K562 (cell line): ENCODE measurements at regions not wholly inside any gene's neighbourhood (a gene's known extent, or its start where the extent isn't known, plus 50 kb on each side); places are given as distances from the start of the nearest gene placed in this dataset.

Source experiments
- MYC ChIP-seq, 2 experiments: fragments of 250-450 bp in 1 of 2; sonication (Bioruptor Pico) in 1 of 2; IDR thresholded peaks; 2 replicates each; pipeline versions ENCODE4 v1.5.1 to v1.6.1; 2012 to 2021; ENCODE audit warnings: low read depth in 2 of 2, borderline replicate concordance in 1 of 2, improper control_type of control experiment in 1 of 2, low read length in 1 of 2, mild to moderate bottlenecking in 1 of 2, moderate library complexity in 1 of 2
- NFXL1 ChIP-seq: fragments of 450-650 bp; formaldehyde crosslinking; IDR thresholded peaks from 2 replicates; pipeline ENCODE4 v1.4.0; 2021; ENCODE audit warnings: mild to moderate bottlenecking
- POLR2A ChIP-seq: fragments of 450-650 bp; conservative IDR thresholded peaks from 2 replicates; pipeline ENCODE4 v1.6.1; 2016
- POLR2AphosphoS5 ChIP-seq: IDR thresholded peaks from 2 replicates; pipeline ENCODE4 v1.6.1; 2011; ENCODE audit warnings: mild to moderate bottlenecking, low read depth, low read length, moderate library complexity; ENCODE audit not compliant: control insufficient read depth, insufficient read depth
- U2AF1 ChIP-seq: fragments of 200-400 bp; formaldehyde crosslinking; optimal IDR thresholded peaks from 2 replicates; pipeline ENCODE3; 2017; ENCODE audit warnings: mild to moderate bottlenecking, low read depth, low read length, moderate library complexity
- ZBTB49 ChIP-seq: sonication (generic); formaldehyde crosslinking; IDR thresholded peaks from 2 replicates; pipeline ENCODE4 v1.8.0; 2022; ENCODE audit warnings: missing genetic modification reagents, mild to moderate bottlenecking, borderline replicate concordance
- ZNF436 ChIP-seq: fragments of 250-450, 450-650 bp; sonication (Bioruptor Pico); formaldehyde crosslinking; IDR thresholded peaks from 2 replicates; pipeline ENCODE4 v1.7.0; 2020; ENCODE audit warnings: mild to moderate bottlenecking
- ZNF551 ChIP-seq: fragments of 250-450 bp; sonication (Bioruptor Pico); IDR thresholded peaks from 2 replicates; pipeline ENCODE4 v1.5.0; 2021; ENCODE audit warnings: mild to moderate bottlenecking, moderate library complexity
- ZNF695 ChIP-seq: fragments of 450-650 bp; formaldehyde crosslinking; IDR thresholded peaks from 2 replicates; pipeline ENCODE4 v1.4.0; 2020; ENCODE audit warnings: mild to moderate bottlenecking, moderate library complexity
- ZNF717 ChIP-seq: fragments of 250-450 bp; sonication (Bioruptor Pico); IDR thresholded peaks from 2 replicates; pipeline ENCODE4 v1.5.0; 2021
- ZSCAN32 ChIP-seq: fragments of 450-650 bp; formaldehyde crosslinking; IDR thresholded peaks from 2 replicates; pipeline ENCODE4 v1.4.0; 2020; ENCODE audit warnings: mild to moderate bottlenecking, moderate library complexity
- TF ChIP-seq, protein P1 (sequence below): fragments of 450-650 bp; formaldehyde crosslinking; IDR thresholded peaks from 2 replicates; pipeline ENCODE4 v1.4.0; 2022; ENCODE audit warnings: missing genetic modification characterization
- TF ChIP-seq, protein P2 (sequence below): sonication (generic); formaldehyde crosslinking; IDR thresholded peaks from 2 replicates; pipeline ENCODE4 v1.8.0; 2023; ENCODE audit warnings: mild to moderate bottlenecking, missing genetic modification reagents

DNA sequence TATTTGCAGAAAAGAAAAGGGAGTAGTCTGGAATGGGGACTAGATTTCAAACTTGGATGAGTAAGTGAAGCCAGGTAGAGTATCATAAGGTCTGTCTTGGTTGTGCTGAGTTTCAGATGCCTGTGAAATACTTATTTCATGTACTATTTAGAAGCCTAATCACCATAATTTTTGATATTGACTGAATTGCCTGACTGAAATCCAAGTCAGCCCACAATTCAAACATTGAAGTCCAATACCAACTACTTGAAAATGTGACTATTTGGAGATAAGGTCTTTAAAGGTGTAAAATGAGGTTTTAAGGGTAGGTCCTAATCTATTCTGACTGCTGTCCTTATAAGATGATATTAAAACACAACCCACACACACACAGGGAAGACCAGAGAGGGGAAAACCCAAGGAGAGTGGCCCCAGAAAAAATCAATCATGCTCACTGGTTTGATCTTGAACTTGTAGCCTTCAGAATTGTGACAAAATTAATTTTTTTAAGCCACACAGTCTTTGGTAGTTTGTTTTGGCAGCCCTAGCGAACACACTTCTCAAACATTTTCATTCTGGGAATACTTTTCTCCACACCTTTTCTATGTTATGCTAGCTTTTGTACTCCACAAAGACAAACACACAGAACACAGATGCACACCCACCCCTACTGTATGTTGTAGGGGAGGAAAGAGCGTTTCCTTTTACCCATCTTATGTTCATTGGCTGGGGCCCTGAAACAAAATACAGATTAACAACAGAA, 126.3 kb downstream of the HFE start (continued):
- TF ChIP-seq ZBTB49 (no peak), ZNF551 (CRISPR knock-in tag) (peak; percentile 33; the same call in 1 of the 2 replicates), MYC (IDR thresholded peaks at IDR 0.05; ENCODE audit: low read depth, low read length) (no peak), MYC (CRISPR knock-in tag; IDR thresholded peaks at IDR 0.05; ENCODE audit: borderline replicate concordance, low read depth) (0 out of 2 replicates have a peak, but pooled peaks have one; percentile 34), POLR2AphosphoS5 (peak; percentile 45; the same call in 1 of the 2 replicates), ZNF436 (CRISPR knock-in tag) (peak; percentile 49), ZNF695 (no peak), ZNF717 (CRISPR knock-in tag) (peak; percentile 69; the same call in 1 of the 2 replicates), U2AF1 (peak; percentile 1), ZSCAN32 (CRISPR knock-in tag) (peak; percentile 63), NFXL1 (CRISPR knock-in tag) (0 out of 2 replicates have a peak, but pooled peaks have one; percentile 56), POLR2A (peak; percentile 22; the same call in 1 of the 2 replicates)
- TF ChIP-seq, protein P1, sequence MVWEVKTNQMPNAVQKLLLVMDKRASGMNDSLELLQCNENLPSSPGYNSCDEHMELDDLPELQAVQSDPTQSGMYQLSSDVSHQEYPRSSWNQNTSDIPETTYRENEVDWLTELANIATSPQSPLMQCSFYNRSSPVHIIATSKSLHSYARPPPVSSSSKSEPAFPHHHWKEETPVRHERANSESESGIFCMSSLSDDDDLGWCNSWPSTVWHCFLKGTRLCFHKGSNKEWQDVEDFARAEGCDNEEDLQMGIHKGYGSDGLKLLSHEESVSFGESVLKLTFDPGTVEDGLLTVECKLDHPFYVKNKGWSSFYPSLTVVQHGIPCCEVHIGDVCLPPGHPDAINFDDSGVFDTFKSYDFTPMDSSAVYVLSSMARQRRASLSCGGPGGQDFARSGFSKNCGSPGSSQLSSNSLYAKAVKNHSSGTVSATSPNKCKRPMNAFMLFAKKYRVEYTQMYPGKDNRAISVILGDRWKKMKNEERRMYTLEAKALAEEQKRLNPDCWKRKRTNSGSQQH, result peak; percentile 65; the same call in 1 of the 2 replicates
- TF ChIP-seq, protein P2, sequence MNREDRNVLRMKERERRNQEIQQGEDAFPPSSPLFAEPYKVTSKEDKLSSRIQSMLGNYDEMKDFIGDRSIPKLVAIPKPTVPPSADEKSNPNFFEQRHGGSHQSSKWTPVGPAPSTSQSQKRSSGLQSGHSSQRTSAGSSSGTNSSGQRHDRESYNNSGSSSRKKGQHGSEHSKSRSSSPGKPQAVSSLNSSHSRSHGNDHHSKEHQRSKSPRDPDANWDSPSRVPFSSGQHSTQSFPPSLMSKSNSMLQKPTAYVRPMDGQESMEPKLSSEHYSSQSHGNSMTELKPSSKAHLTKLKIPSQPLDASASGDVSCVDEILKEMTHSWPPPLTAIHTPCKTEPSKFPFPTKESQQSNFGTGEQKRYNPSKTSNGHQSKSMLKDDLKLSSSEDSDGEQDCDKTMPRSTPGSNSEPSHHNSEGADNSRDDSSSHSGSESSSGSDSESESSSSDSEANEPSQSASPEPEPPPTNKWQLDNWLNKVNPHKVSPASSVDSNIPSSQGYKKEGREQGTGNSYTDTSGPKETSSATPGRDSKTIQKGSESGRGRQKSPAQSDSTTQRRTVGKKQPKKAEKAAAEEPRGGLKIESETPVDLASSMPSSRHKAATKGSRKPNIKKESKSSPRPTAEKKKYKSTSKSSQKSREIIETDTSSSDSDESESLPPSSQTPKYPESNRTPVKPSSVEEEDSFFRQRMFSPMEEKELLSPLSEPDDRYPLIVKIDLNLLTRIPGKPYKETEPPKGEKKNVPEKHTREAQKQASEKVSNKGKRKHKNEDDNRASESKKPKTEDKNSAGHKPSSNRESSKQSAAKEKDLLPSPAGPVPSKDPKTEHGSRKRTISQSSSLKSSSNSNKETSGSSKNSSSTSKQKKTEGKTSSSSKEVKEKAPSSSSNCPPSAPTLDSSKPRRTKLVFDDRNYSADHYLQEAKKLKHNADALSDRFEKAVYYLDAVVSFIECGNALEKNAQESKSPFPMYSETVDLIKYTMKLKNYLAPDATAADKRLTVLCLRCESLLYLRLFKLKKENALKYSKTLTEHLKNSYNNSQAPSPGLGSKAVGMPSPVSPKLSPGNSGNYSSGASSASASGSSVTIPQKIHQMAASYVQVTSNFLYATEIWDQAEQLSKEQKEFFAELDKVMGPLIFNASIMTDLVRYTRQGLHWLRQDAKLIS (CRISPR knock-in tag), result 0 out of 2 replicates have a peak, but pooled peaks have one; percentile 44
